Tibial artery (tissue), 4 donors: ENCODE measurements at regions not wholly inside any gene's neighbourhood (a gene's known extent, or its start where the extent isn't known, plus 50 kb on each side); places are given as distances from the start of the nearest gene placed in this dataset.

Experiments used
- DNase-seq, 2 donors: peaks; one replicate each; pipeline ENCODE4 v3.0.0-alpha.2; 2019
- H3K27ac ChIP-seq, 2 donors: fragments of 200-600 bp; sonication (generic) in 1 of 2; 1 replicate in 1 of 2; 2 replicates in 1 of 2; pipeline ENCODE4 v1.5.1; 2018 to 2019; ENCODE audit warnings: mild to moderate bottlenecking in 1 of 2
- H3K27me3 ChIP-seq, 2 donors: fragments of 200-600 bp; sonication (generic) in 1 of 2; one replicate each; pipeline versions ENCODE4 v1.5.1 to v1.6.0; 2016 to 2019
- H3K36me3 ChIP-seq, 3 donors: fragments of 200-600 bp; sonication (generic) in 2 of 3; one replicate each; pipeline ENCODE4 v1.5.1; 2016 to 2019; ENCODE audit warnings: mild to moderate bottlenecking in 2 of 3
- H3K4me1 ChIP-seq, 4 donors: fragments of 200-600 bp; sonication (generic) in 2 of 4; 1 replicate in 3 of 4; 2 replicates in 1 of 4; pipeline ENCODE4 v1.5.1; 2016 to 2019
- H3K4me3 ChIP-seq, 2 donors: fragments of 200-600 bp; sonication (generic) in 1 of 2; 1 replicate in 1 of 2; 2 replicates in 1 of 2; pipeline ENCODE4 v1.5.1; 2018 to 2019; ENCODE audit warnings: mild to moderate bottlenecking in 2 of 2
- H3K9me3 ChIP-seq, 3 donors: fragments of 200-600 bp; sonication (generic) in 1 of 3; one replicate each; pipeline ENCODE4 v1.5.1; 2016 to 2019
- intact Hi-C: fragments of 100-400 bp; cut with DNase I; formaldehyde crosslinking; loops from one replicate; pipeline ENCODE4 v1.15.0; 2023; ENCODE audit warnings: low total_unique reads
- TF ChIP-seq, protein P1 (sequence below), 2 experiments: fragments of 200-600 bp in 1 of 2; fragments of 450-650 bp in 1 of 2; IDR thresholded peaks; one replicate each; pipeline ENCODE4 v1.5.1; 2017 to 2019; ENCODE audit warnings: antibody characterized with exemption in 2 of 2, mild to moderate bottlenecking in 1 of 2, moderate library complexity in 1 of 2

DNA sequence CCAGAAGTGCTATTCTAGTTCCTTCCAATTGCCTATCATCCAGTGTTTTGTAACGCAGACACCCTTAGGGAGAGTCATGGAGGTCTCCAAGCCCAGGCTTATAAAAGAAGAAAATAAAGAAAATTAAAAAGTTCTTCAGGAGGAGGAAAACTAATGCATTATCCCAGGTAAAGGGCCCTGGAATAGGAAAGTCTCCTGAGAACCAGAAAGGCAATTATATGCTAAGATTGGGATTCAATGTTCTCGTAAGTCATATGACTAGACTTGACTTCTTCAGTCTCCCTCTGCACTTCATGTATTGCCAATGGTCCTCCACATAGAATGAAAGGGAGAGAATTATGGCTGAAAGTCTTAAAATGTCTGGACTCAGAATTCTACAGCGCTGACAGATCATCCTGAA is 154.4 kb upstream of the STK32A start:
- H3K36me3 ChIP-seq: no peaks in the 10 kb centered on the region
- no peaks in the 10 kb centered on the region for H3K9me3 ChIP-seq
- H3K4me3 ChIP-seq: no peak overlapping the region
- TF ChIP-seq, protein P1, sequence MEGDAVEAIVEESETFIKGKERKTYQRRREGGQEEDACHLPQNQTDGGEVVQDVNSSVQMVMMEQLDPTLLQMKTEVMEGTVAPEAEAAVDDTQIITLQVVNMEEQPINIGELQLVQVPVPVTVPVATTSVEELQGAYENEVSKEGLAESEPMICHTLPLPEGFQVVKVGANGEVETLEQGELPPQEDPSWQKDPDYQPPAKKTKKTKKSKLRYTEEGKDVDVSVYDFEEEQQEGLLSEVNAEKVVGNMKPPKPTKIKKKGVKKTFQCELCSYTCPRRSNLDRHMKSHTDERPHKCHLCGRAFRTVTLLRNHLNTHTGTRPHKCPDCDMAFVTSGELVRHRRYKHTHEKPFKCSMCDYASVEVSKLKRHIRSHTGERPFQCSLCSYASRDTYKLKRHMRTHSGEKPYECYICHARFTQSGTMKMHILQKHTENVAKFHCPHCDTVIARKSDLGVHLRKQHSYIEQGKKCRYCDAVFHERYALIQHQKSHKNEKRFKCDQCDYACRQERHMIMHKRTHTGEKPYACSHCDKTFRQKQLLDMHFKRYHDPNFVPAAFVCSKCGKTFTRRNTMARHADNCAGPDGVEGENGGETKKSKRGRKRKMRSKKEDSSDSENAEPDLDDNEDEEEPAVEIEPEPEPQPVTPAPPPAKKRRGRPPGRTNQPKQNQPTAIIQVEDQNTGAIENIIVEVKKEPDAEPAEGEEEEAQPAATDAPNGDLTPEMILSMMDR (IDR thresholded peaks at IDR 0.05): no peak
- no peaks in the 10 kb centered on the region for H3K4me1 ChIP-seq
- DNase-seq: no peak
- intact Hi-C loops: no loop called here
- no peaks in the 10 kb centered on the region for H3K27me3 ChIP-seq
- no peak overlapping the region for H3K27ac ChIP-seq

DNA sequence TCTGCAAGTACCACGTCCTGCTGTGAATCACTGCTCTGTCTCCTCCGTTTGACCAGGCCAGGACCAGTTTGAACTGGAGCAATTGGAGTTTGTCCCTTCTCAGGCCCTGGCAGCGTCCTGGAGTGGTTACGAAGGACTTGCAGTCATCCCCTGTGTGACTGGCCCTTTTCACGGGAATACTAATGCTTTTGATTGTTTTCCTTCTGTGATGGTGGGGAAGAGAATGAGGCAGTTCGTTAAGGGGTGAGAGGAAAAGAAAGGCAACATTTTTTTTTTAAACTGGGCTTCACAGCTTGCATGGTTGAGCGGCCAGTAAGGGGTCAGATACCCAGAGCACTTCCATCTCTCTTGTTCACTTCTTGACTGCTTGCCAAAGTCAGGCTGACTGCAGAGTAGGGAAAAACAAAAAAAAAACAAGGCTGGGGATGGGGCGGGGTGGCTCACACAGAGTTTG is 153.5 kb upstream of the STK32A start:
- intact Hi-C loops: no loop called here
- DNase-seq: no peak
- no peak overlapping the region for H3K27ac ChIP-seq
- no peaks in the 10 kb centered on the region for H3K9me3 ChIP-seq
- no peaks in the 10 kb centered on the region for H3K36me3 ChIP-seq
- TF ChIP-seq, protein P1 (IDR thresholded peaks at IDR 0.05): no peak
- no peaks in the 10 kb centered on the region for H3K4me1 ChIP-seq
- H3K4me3 ChIP-seq: no peak overlapping the region
- H3K27me3 ChIP-seq: no peaks in the 10 kb centered on the region

DNA sequence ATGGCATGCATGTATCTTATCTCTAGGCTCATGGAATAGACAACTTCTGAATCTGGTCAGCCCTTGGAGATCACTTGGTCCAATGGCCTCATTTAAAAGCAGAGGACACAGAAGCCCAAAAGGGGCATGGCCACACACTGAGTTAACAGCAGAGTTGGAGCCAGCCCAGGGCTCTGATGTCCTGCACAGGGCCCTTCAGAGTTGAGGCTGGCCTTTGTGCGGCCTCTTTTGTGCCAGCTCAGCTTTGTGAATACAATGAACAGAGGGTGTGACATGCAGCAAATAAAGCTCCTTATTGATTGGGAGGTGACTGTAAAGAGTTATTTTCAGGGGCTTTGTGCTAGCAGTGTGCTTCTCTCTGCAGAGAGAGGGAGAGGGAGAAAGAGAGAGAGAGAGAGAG is 150.1 kb upstream of the STK32A start:
- Histone ChIP-seq H3K9me3 (no peaks in the 10 kb centered on the region), H3K36me3 (no peaks in the 10 kb centered on the region), H3K27ac (no peak overlapping the region), H3K4me1 (no peaks in the 10 kb centered on the region), H3K27me3 (no peaks in the 10 kb centered on the region), H3K4me3 (no peak overlapping the region)
- TF ChIP-seq, protein P1 (IDR thresholded peaks at IDR 0.05): no peak
- DNase-seq: no peak
- intact Hi-C loops: no loop called here

DNA sequence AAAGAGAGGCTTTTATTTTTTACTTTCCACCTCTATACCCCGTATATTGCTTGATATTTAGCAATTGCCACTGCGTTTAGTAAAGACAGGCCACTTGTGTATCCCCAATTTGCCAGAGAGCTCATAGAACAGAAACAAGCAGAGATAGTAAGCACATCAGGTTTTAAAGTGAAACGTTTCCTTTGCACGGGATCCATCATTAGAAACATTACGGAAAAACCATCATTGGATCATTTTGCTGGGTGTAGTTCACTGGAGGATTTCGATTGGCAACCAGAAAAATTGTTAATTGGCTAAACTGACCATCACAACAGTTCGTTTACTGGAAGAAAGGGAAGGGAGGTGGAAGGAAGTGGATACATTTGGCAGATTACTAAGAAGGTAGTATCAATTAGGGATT is 149.4 kb upstream of the STK32A start:
- TF ChIP-seq, protein P1 (IDR thresholded peaks at IDR 0.05): no peak
- Histone ChIP-seq H3K9me3 (no peaks in the 10 kb centered on the region), H3K36me3 (no peaks in the 10 kb centered on the region), H3K27me3 (no peaks in the 10 kb centered on the region), H3K27ac (no peak overlapping the region), H3K4me3 (no peak overlapping the region), H3K4me1 (no peaks in the 10 kb centered on the region)
- no peak for DNase-seq
- intact Hi-C loops: no loop called here

DNA sequence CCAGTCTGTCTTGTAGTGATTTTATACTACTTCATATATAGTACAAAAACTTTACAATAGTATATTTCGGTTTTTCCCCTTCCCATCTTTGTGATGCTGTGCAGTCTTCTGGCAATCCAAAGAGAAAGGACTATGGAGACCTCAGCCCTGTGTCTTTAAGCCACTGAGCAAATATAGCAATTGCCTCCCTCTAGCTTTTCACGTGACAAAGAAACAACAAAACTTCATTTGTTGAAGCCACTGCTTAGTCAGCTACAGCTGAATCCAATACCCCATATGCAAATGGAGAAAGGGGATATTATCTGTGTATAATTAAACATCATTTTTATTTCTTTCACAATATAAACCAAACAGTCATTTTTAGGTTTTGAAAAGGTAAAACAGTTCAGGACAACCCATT is 142.8 kb upstream of the STK32A start:
- no peaks in the 10 kb centered on the region for H3K4me1 ChIP-seq
- H3K4me3 ChIP-seq: no peak overlapping the region
- TF ChIP-seq, protein P1 (IDR thresholded peaks at IDR 0.05): no peak
- no peaks in the 10 kb centered on the region for H3K9me3 ChIP-seq
- intact Hi-C loops: no loop called here
- no peaks in the 10 kb centered on the region for H3K36me3 ChIP-seq
- no peaks in the 10 kb centered on the region for H3K27me3 ChIP-seq
- no peak for DNase-seq
- no peak overlapping the region for H3K27ac ChIP-seq

DNA sequence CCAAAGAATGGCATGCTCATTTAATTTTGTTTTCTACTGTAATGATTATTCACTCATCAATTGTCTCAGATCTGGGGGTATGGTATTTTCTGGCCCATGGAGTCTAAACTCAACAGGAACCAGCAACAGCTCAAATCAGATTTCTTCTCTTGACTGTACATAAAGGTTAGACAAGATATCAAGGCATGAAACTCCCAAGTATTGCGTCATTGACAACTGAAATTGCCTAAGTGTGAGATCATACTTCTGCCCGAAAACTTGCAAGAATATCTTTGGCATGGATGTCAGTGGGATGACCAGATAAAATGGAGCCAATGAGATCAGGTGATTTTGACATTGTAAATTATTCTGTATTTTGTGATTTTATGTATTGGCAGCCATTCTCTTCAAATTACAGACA is 141.7 kb upstream of the STK32A start:
- Histone ChIP-seq H3K4me3 (no peak overlapping the region), H3K27ac (no peak overlapping the region), H3K27me3 (no peaks in the 10 kb centered on the region), H3K36me3 (no peaks in the 10 kb centered on the region), H3K9me3 (no peaks in the 10 kb centered on the region), H3K4me1 (peaks cover 0 to 1% (median under 1%) of the 10 kb centered on the region in 4 donors)
- intact Hi-C loops: no loop called here
- TF ChIP-seq, protein P1 (IDR thresholded peaks at IDR 0.05): no peak
- DNase-seq: no peak
